HG03039 (cell line): ENCODE measurements at regions not wholly inside any gene's neighbourhood (a gene's known extent, or its start where the extent isn't known, plus 50 kb on each side); places are given as distances from the start of the nearest gene placed in this dataset.
A peak's percentile ranks its signal among the peaks of the same experiment; 100 is the strongest.
"Not testable (repeated sequence)": the region's sequence is repeated elsewhere in the genome, so short reads cannot be mapped to it uniquely, and the experiment has no call there.

ENCODE experiments used
- ATAC-seq: cut with Tn5 transposase; IDR thresholded peaks from one replicate; pipeline ENCODE4 v1.9.1; 2021; ENCODE audit warnings: mild to moderate bottlenecking, moderate library complexity; ENCODE audit not compliant: unreplicated experiment

GRCh38 chr6:135701426-135701825 is 150.1 kb upstream of the PDE7B start:
- ATAC-seq, result no peak

- ATAC-seq, result no peak
Observed at GRCh38 chr6:135703007-135703406, 148.5 kb upstream of the PDE7B start.

- peak; percentile 93 for ATAC-seq
Observed at GRCh38 chr6:135703621-135704020, 147.9 kb upstream of the PDE7B start.

- ATAC-seq, result no peak
Observed at GRCh38 chr6:135707426-135707825, 144.1 kb upstream of the PDE7B start.

GRCh38 chr6:135710042-135710441 is 141.5 kb upstream of the PDE7B start:
- ATAC-seq, result no peak

GRCh38 chr6:135722190-135722589 is 129.3 kb upstream of the PDE7B start:
- no peak for ATAC-seq

GRCh38 chr6:135722679-135723078 is 128.8 kb upstream of the PDE7B start:
- ATAC-seq, result no peak

GRCh38 chr6:135728589-135728988 is 122.9 kb upstream of the PDE7B start:
- no peak for ATAC-seq

- no peak for ATAC-seq
Observed at GRCh38 chr6:135731116-135731515, 120.4 kb upstream of the PDE7B start.

GRCh38 chr6:135736351-135736750 is 115.2 kb upstream of the PDE7B start:
- ATAC-seq, result not testable (repeated sequence)

GRCh38 chr6:135738636-135739035 is 112.9 kb upstream of the PDE7B start:
- ATAC-seq, result no peak

GRCh38 chr6:135739288-135739687 is 112.2 kb upstream of the PDE7B start:
- ATAC-seq, result no peak

- no peak for ATAC-seq
Observed at GRCh38 chr6:135740580-135740979, 110.9 kb upstream of the PDE7B start.

GRCh38 chr6:135743476-135743875 is 108.0 kb upstream of the PDE7B start:
- ATAC-seq, result no peak

- ATAC-seq, result no peak
Observed at GRCh38 chr6:135748189-135748588, 103.3 kb upstream of the PDE7B start.

- no peak for ATAC-seq
Observed at GRCh38 chr6:135750081-135750480, 101.4 kb upstream of the PDE7B start.

- ATAC-seq, result no peak
Observed at GRCh38 chr6:135753196-135753595, 98.3 kb upstream of the PDE7B start.

GRCh38 chr6:135759831-135760230 is 91.7 kb upstream of the PDE7B start:
- ATAC-seq, result no peak

- no peak for ATAC-seq
Observed at GRCh38 chr6:135774006-135774405, 77.5 kb upstream of the PDE7B start.

- ATAC-seq, result no peak
Observed at GRCh38 chr6:135779213-135779612, 72.3 kb upstream of the PDE7B start.

GRCh38 chr6:135780326-135780725 is 71.2 kb upstream of the PDE7B start:
- no peak for ATAC-seq

- no peak for ATAC-seq
Observed at GRCh38 chr6:135782546-135782945, 69.0 kb upstream of the PDE7B start.

GRCh38 chr6:135784507-135784906 is 67.0 kb upstream of the PDE7B start:
- no peak for ATAC-seq
